Left lung (tissue), 4 donors: ENCODE measurements at regions not wholly inside any gene's neighbourhood (a gene's known extent, or its start where the extent isn't known, plus 50 kb on each side); places are given as distances from the start of the nearest gene placed in this dataset.
"Not testable (repeated sequence)": the region's sequence is repeated elsewhere in the genome, so short reads cannot be mapped to it uniquely, and the experiment has no call there.

Experiments used
- ATAC-seq: fragments of 200-7000 bp; cut with Tn5 transposase; one replicate; pipeline ENCODE4 v1.9.1; 2020; ENCODE audit warnings: moderate library complexity
- DNase-seq, 4 donors: peaks; one replicate each; pipeline ENCODE4 v3.0.0-alpha.2; 2013 to 2020
- H3K27ac ChIP-seq, 2 donors: fragments of 200-600 bp; sonication (generic) in 1 of 2; one replicate each; pipeline versions ENCODE4 v1.5.0 to v1.8.0; 2020 to 2021
- H3K27me3 ChIP-seq, 2 donors: fragments of 200-600 bp; sonication (generic) in 1 of 2; one replicate each; pipeline versions ENCODE4 v1.5.0 to v1.8.0; 2020 to 2021
- H3K36me3 ChIP-seq, 2 donors: fragments of 200-600 bp; sonication (generic) in 1 of 2; one replicate each; pipeline versions ENCODE4 v1.5.0 to v1.8.0; 2020 to 2021
- H3K4me1 ChIP-seq, 2 donors: fragments of 200-600 bp; one replicate each; pipeline ENCODE4 v1.8.0; 2021
- H3K4me3 ChIP-seq, 2 donors: fragments of 200-600 bp; sonication (generic) in 1 of 2; one replicate each; pipeline versions ENCODE4 v1.5.0 to v1.8.0; 2020 to 2021; ENCODE audit warnings: mild to moderate bottlenecking in 1 of 2
- H3K9me3 ChIP-seq, 2 donors: fragments of 200-600 bp; sonication (generic) in 1 of 2; one replicate each; pipeline versions ENCODE4 v1.5.0 to v1.8.0; 2020 to 2021
- CTCF ChIP-seq, 2 donors: fragments of 200-600 bp; sonication (generic) in 1 of 2; IDR thresholded peaks; one replicate each; pipeline versions ENCODE4 v1.5.0 to v1.8.0; 2021; ENCODE audit warnings: antibody characterized with exemption in 2 of 2
- intact Hi-C, 2 donors: fragments of 100-400 bp; cut with DNase I; formaldehyde crosslinking; loops; one replicate each; pipeline versions ENCODE4 v1.11.2 to v1.14.2; 2022
- donor health status: DM: no; HTN: yes; CAD: no.
- donor health status: DM: no; HTN: no; CAD: no.

GRCh38 chr7:80303315-80303714, 168.7 kb downstream of the GNAI1 start:
- Histone ChIP-seq H3K4me1 (no peaks in the 10 kb centered on the region), H3K4me3 (no peak overlapping the region), H3K36me3 (no peaks in the 10 kb centered on the region), H3K27me3 (no peaks in the 10 kb centered on the region), H3K9me3 (no peaks in the 10 kb centered on the region), H3K27ac (no peak overlapping the region)
- TF ChIP-seq CTCF (IDR thresholded peaks at IDR 0.05), result no peak
- ATAC-seq (no peak), DNase-seq (no peak)
- intact Hi-C loops, result no loop called here

DNA sequence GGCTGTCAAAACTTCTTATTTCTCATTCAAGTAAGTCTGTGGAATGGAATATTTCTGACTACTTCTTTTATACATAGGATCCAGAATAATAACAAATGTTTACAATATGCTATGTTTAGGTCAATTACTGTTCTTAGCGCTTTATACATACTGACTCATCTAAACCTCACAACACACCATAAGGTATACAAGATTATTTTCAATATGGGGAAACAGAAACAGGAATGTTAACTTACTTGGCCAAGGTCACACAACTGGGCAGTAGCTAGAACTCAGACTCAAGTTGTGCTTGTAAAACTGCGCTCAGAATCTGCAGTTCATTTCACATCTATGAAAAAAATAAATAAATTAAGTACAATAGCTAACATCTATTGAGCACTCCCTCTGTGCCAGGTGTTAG, 168.0 kb downstream of the GNAI1 start:
- Histone ChIP-seq H3K27me3 (no peaks in the 10 kb centered on the region), H3K4me1 (no peaks in the 10 kb centered on the region), H3K27ac (no peak overlapping the region), H3K4me3 (no peak overlapping the region), H3K36me3 (no peaks in the 10 kb centered on the region), H3K9me3 (no peaks in the 10 kb centered on the region)
- intact Hi-C loops, result no loop called here
- ATAC-seq (no peak), DNase-seq (no peak)
- no peak for TF ChIP-seq CTCF (IDR thresholded peaks at IDR 0.05)

DNA sequence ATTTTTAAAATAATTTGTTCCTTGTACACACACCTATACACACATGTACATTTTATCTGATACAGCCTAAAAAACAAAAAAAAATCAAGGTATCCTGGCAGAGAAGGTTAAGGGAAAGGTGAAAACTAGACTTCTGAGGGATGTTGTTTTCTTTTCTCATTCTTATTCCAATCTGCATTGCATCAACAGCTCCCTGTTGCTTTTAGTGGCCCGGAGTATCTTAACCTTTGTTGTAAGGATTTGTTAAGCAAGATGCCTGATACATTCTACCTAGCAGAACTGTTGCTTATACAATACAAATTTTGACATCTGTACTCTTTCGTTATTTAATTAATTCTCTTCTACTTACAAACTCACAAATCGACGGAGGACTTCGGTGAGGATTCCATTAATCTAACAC, 167.4 kb downstream of the GNAI1 start:
- DNase-seq, result no peak
- Histone ChIP-seq H3K4me3 (no peak overlapping the region), H3K27me3 (no peaks in the 10 kb centered on the region), H3K9me3 (no peaks in the 10 kb centered on the region), H3K4me1 (no peaks in the 10 kb centered on the region), H3K27ac (no peak overlapping the region), H3K36me3 (no peaks in the 10 kb centered on the region)
- no peak for TF ChIP-seq CTCF (IDR thresholded peaks at IDR 0.05)
- intact Hi-C loops, result no loop called here
- ATAC-seq, result no peak

- DNase-seq (no peak), ATAC-seq (no peak)
- peaks cover 0 to 27% of the 10 kb centered on the region in 2 donors for H3K9me3 ChIP-seq
- H3K4me1 ChIP-seq, result no peaks in the 10 kb centered on the region
- intact Hi-C loops, result no loop called here
- H3K4me3 ChIP-seq, result no peak overlapping the region
- H3K27ac ChIP-seq, result no peak overlapping the region
- H3K27me3 ChIP-seq, result no peaks in the 10 kb centered on the region
- TF ChIP-seq CTCF (IDR thresholded peaks at IDR 0.05), result no peak
- no peaks in the 10 kb centered on the region for H3K36me3 ChIP-seq
Measured at GRCh38 chr7:80298201-80298600, 163.6 kb downstream of the GNAI1 start.

- peaks cover 0 to 31% of the 10 kb centered on the region in 2 donors for H3K9me3 ChIP-seq
- no peaks in the 10 kb centered on the region for H3K27me3 ChIP-seq
- no peak for ATAC-seq
- H3K27ac ChIP-seq, result no peak overlapping the region
- intact Hi-C loops, result no loop called here
- no peaks in the 10 kb centered on the region for H3K36me3 ChIP-seq
- H3K4me3 ChIP-seq, result no peak overlapping the region
- no peaks in the 10 kb centered on the region for H3K4me1 ChIP-seq
- TF ChIP-seq CTCF (IDR thresholded peaks at IDR 0.05), result no peak
- DNase-seq, result no peak
Measured at GRCh38 chr7:80294346-80294745, 159.7 kb downstream of the GNAI1 start.

GRCh38 chr7:80292634-80293033, 158.0 kb downstream of the GNAI1 start:
- peaks cover 0 to 31% of the 10 kb centered on the region in 2 donors for H3K9me3 ChIP-seq
- H3K4me3 ChIP-seq, DNase-seq, intact Hi-C loops, H3K36me3 ChIP-seq, ATAC-seq, H3K27me3 ChIP-seq, H3K27ac ChIP-seq, H3K4me1 ChIP-seq: not testable (repeated sequence)
